HL-60/S4 treated with phorbol 12-myristate 13-acetate at 8.2 ng/mL for 4 days and 3 days (cell line): ENCODE measurements at regions not wholly inside any gene's neighbourhood (a gene's known extent, or its start where the extent isn't known, plus 50 kb on each side); places are given as distances from the start of the nearest gene placed in this dataset.
"Not testable (repeated sequence)": the region's sequence is repeated elsewhere in the genome, so short reads cannot be mapped to it uniquely, and the experiment has no call there.

Source experiments
- in situ Hi-C: fragments of 300-500 bp; cut with MboI; formaldehyde crosslinking; loops from 2 replicates; pipeline ENCODE4 v1.15.0; 2022; ENCODE audit warnings: low sequenced_read_pairs

- in situ Hi-C loops = no loop called here
Measured at GRCh38 chr7:46080595-46081159, 159.6 kb upstream of the IGFBP3 start.

DNA sequence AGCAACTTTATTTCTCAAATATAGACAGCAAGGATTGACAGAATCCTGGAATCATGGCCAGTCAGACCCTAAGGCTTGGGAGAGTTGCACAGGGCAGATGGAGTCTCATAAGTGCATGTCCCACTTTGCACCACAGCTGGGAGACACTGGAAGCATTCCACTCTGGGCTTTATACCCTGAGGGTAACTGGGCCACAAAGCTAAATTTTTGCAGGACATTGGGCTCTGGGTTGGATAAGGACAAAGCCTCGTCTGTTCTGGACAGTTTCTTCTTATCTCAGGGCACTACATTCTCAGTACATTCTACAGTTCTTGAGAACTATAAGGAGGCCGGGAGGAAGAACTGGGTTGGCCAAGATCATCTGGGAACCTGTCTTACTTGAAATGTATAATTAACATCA lies 158.3 kb upstream of the IGFBP3 start:
- in situ Hi-C loops = no loop called here

- in situ Hi-C loops = no loop called here
Measured at GRCh38 chr7:46076527-46076926, 155.5 kb upstream of the IGFBP3 start.

GRCh38 chr7:46072722-46073121 lies 151.7 kb upstream of the IGFBP3 start:
- in situ Hi-C loops = no loop called here

DNA sequence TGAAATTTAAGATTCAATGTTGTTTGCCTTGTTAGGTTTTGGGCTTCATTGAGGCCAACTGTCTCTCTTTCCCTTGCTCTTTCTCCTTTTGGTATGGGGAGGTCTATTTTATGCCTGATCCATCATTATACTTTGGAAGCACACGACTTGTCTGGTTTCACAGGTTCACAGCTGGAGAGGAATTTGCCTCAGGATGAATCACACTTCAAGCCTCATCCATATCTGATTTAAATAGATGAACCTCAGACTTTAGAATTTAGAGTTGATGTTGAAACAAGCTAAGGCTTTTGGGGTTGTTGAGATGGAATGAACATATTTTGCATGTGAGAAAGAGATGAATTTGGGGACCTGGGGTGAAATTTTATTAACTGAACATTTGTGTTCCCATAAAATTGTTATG lies 150.5 kb upstream of the IGFBP3 start:
- in situ Hi-C loops = no loop called here

- in situ Hi-C loops = no loop called here
Measured at GRCh38 chr7:46071076-46071475, 150.0 kb upstream of the IGFBP3 start.

DNA sequence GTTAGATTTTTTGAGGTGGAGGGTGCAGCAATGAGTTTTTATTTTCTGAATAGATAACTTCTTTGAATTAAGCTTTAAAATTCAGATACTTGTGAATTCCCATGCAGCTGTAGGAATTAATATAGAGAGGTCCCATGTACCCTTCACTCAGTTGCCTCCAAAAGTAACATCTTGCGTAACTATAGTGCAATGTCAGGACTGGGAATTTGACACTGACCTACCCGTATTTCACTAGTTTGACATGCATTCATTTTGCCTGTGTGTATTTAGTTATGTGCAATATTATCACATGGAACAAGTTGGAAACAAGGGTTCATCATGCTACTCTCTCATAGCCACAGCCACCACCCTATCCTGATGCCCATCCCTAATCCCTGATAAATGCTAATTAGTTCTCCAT lies 147.1 kb upstream of the IGFBP3 start:
- in situ Hi-C loops = no loop called here

GRCh38 chr7:46059308-46060020 lies 138.4 kb upstream of the IGFBP3 start:
- in situ Hi-C loops = no loop called here

DNA sequence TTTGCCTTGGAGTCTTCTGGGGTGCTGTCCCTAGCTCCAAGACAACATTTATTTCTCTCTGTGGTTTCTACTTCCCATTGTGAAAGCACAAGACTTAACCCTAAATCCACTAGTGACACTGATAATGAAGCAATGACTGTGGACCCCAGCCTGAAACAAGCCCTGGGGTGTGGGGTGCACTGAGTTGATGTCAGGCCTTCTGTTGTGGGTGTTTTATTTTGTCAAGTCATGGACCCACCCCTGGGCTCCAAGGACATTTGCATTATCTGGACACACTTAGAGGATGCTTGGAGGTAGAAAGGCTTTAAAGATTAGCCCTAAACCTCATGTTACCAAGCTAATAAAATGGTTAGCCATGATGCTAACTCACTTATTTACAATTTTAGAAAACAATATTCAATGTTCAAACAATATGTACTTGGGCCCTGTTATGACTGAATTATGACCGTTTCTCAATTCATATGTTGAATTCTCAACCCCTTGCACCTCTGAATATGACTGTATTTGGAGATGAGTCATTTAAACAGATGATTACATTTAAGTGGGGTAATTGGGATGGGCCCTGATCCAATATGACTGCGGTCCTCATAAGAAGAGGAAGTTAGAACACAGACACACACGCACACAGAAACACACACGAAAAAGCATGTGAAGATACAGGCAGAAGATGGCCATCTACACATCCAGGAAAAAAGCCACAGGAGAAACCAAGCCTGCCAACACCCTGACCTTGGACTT lies 137.2 kb upstream of the IGFBP3 start:
- in situ Hi-C loops = no loop called here

DNA sequence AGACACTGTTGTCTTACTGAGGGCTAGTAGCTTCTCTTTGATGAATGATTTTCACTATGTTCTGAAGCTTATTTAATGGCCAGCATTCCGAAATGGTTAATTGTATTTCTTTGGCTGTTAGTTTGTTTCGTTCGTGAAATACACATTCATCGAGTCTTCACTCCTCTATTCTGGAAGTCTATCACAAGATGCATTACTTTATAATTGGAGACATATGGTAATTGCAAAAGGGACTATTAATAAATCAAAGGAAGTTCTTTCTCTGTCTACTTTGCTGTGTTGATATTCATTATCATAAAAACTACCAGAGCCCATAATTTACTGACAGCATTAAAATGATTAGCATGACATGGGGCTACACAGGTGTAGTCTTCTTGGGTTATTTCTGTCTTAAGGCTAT lies 133.8 kb upstream of the IGFBP3 start:
- in situ Hi-C loops = no loop called here

- in situ Hi-C loops = no loop called here
Measured at GRCh38 chr7:46054272-46054671, 133.2 kb upstream of the IGFBP3 start.

DNA sequence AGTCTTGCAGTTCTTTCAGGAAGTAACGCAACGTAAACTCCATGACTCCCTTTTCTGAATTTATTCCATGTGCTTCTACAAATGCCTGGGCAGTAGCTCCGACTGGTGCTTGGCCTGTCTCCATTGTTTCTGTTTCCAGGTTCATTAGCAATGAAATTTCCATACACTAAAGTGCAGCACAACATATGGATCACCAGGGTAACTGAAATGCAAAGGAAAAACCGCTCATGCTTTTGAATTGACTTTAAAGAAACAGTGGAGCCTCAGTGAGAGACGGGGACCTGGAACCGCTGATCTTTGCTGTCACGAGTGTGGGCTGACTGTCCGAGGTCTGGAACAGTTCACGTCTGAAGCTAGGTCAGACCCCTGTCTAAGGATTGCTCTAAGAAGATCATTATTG lies 126.5 kb upstream of the IGFBP3 start:
- in situ Hi-C loops = no loop called here

DNA sequence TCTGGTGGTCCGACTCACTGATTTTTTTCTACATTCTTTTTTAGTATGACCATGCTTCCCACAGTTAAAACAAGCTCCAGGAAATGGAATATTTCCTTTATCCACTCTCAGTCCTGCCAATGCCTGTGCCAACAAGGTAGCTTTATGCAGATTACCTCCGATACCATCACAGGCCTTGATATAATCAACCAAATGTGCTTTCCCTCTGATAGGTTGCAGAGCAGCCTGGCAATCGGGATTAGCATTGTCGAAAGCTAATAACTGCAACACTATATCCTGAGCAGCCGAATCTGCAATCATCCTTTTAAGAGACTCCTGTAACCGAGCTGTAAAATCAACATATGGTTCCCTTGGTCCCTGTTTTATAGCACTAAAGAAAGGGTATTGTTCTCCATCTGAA lies 122.3 kb upstream of the IGFBP3 start:
- in situ Hi-C loops = not testable (repeated sequence)

DNA sequence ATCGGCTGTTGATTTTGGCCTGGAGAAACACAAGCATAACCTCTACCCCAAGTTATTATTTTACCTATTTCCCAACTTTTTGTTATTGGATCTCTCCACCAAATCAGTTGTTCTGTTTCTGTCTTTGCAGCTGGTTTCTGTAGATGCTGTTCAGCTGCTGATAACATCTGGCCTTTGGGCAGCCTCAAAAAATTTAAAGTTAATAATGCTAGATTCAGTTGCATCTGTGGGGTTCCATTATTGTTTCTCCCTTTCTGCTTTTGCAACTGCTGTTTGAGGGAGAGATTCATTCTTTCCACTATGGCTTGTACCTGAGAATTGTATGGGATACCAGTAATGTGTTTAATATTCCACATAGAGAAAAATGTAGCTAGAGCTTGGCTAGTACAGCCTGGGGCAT lies 118.7 kb upstream of the IGFBP3 start:
- in situ Hi-C loops = not testable (repeated sequence)

DNA sequence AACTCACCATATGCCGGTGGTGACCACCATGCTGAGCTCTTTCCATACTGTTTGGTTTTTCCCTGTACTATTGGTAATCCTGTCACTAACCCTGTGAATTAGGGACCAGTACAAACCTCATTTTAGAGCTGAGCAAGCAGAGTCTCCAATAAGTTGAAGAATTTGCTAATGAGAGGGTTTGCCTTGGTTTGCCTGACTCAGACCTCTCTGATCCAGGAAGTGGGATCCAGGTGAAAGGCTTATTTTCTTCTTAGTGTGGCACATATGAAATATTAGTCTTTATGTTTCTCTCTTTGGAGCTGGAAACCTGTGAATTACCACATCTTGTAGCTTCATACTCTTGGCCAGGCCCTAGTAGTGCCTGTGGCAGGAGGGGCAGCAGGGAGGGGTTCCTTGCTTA lies 114.1 kb upstream of the IGFBP3 start:
- in situ Hi-C loops = no loop called here

DNA sequence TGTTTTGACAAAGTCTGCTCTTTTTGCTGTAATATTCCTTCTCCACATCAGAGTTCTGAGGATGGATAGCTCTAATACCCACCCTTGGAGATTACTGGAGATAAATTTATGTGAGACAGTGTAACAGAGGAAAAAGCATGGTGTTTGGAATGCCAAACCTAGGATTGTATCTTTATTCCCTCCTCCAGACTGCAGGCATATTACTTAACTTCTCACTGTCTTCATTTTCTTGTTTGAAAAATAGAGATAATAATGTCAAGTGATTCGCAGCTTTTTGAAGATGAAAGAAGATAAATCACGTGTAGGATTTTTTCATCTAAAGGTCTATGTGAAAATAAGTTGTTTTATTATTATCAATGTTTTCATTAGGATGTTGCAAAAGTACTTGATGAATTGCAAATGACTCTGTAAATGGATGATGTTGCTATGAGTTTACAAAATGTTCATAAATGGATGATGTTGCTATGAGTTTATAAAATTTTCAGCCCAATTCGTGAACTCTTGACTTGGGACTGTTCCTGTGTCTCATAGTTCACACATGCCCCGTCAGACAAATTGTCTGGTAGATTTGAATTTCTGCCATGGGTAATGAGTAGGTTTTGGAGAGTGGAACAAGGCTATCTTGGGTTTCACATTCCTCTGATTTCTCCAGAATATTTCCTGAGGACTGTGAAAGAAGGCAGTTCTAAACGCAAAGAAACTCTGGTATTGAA lies 113.1 kb upstream of the IGFBP3 start:
- in situ Hi-C loops = no loop called here

- in situ Hi-C loops = no loop called here
Measured at GRCh38 chr7:46033592-46033991, 112.5 kb upstream of the IGFBP3 start.

DNA sequence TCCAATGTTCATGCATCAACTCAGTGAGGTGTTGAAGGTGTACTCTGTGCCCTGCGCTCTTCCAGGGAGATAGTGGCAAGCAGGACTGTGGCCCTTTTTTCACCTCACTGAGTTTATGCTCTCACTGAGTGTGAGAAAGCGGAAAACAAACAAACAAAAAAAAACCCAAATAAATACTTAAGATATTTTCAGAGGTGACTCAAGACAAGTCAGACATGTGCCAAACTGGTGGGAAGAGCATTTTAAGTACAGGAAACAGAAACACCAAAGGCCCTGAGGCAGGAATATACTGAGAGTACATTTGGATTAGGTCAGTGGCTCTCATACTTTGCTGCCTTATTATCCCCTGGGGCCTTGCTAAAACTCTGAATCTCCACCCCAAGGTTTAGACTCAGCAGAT lies 111.9 kb upstream of the IGFBP3 start:
- in situ Hi-C loops = no loop called here

DNA sequence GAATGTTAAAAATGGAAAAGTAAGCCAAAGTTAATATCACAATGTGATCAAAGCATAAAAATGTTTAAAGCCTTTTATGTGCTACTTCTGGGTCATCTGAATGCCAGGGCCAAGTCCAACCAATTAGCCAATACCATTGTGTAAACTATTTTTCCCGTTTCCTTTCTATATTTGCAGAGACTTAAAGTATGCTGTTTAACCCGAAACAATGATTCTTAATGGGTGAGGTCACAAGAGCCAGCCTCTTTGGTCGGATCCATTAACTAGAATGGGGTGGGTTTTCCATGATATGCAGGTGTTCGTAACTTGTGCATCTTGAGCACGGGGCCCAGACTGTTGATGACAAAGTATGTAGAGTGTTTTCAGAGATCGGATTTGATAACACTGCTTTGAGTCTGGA lies 111.3 kb upstream of the IGFBP3 start:
- in situ Hi-C loops = no loop called here

DNA sequence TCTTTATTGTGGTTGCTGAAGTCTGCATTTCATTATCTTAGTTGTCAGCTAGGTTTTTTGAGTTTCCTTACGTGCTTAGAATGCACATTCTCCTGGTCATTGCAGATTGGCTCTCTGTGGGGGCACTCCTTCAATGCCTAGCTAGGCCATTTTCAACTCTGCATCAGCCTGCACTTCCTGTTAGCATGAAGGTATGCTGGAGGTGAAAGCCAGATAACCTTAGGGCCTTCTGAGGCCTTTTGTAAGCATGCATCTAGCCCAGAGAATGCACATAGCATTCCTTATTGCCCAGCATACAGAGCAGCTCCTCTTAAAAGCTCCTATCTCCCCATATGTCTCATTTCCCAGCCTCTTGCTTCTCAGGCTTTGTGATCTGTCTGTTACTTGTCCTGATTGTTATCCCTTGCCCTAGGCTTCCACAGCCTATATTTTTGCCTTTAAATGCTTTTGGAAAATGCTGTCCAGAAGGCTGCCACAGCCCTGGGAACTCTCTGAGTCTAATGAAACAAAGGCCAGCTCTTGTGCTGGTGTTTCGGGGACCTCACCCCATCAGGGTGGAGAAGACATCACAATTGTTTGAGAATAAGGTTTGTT lies 108.1 kb upstream of the IGFBP3 start:
- in situ Hi-C loops = no loop called here

- in situ Hi-C loops = no loop called here
Measured at GRCh38 chr7:46028246-46028645, 107.2 kb upstream of the IGFBP3 start.
